NCI-H2227 (cell line): ENCODE measurements at regions not wholly inside any gene's neighbourhood (a gene's known extent, or its start where the extent isn't known, plus 50 kb on each side); places are given as distances from the start of the nearest gene placed in this dataset.

Experiments used
- DNase-seq: peaks from one replicate; lab custom pipeline; 2025; ENCODE audit not compliant: unreplicated experiment; lab: John Stamatoyannopoulos, UW

- DNase-seq = no peak
These were observed 381.4 kb downstream of the BCOR start for GRCh38 chrX:39716401-39716800.

GRCh38 chrX:39716802-39717540 lies 380.8 kb downstream of the BCOR start:
- no peak for DNase-seq

- no peak for DNase-seq
These were observed 378.8 kb downstream of the BCOR start for GRCh38 chrX:39718981-39719380.

- DNase-seq = no peak
These were observed 376.8 kb downstream of the BCOR start for GRCh38 chrX:39720945-39721344.

- DNase-seq = no peak
These were observed 376.0 kb downstream of the BCOR start for GRCh38 chrX:39721566-39722279.

GRCh38 chrX:39724544-39724943 lies 373.2 kb downstream of the BCOR start:
- DNase-seq = no peak

GRCh38 chrX:39725114-39725513 lies 372.6 kb downstream of the BCOR start:
- no peak for DNase-seq

- peak; percentile 27 for DNase-seq
These were observed 371.7 kb downstream of the BCOR start for GRCh38 chrX:39725928-39726619.

- DNase-seq = peak; percentile 50
These were observed 371.0 kb downstream of the BCOR start for GRCh38 chrX:39726771-39727170.

- no peak for DNase-seq
These were observed 369.7 kb downstream of the BCOR start for GRCh38 chrX:39728025-39728424.

GRCh38 chrX:39728852-39729598 lies 368.7 kb downstream of the BCOR start:
- no peak for DNase-seq

- DNase-seq = peak; percentile 87
These were observed 367.6 kb downstream of the BCOR start for GRCh38 chrX:39729981-39730661.

- DNase-seq = peak; percentile 78
These were observed 367.0 kb downstream of the BCOR start for GRCh38 chrX:39730662-39731329.

- peak; percentile 40 for DNase-seq
These were observed 366.5 kb downstream of the BCOR start for GRCh38 chrX:39731330-39731667.

GRCh38 chrX:39731735-39732134 lies 366.0 kb downstream of the BCOR start:
- DNase-seq = no peak

- DNase-seq = no peak
These were observed 364.0 kb downstream of the BCOR start for GRCh38 chrX:39733745-39734144.

- no peak for DNase-seq
These were observed 363.5 kb downstream of the BCOR start for GRCh38 chrX:39734174-39734776.

- DNase-seq = no peak
These were observed 361.2 kb downstream of the BCOR start for GRCh38 chrX:39736216-39737211.

- no peak for DNase-seq
These were observed 358.2 kb downstream of the BCOR start for GRCh38 chrX:39739585-39739984.
